Keratinocyte (primary cell): ENCODE measurements at regions not wholly inside any gene's neighbourhood (a gene's known extent, or its start where the extent isn't known, plus 50 kb on each side); places are given as distances from the start of the nearest gene placed in this dataset.

Experiments
- DNase-seq: peaks from one replicate; pipeline ENCODE4 v3.0.0-alpha.2; 2011; ENCODE audit warnings: low read depth, missing footprints, low spot score
- FAIRE-seq: peaks from 2 replicates; lab custom pipeline; 2011; peaks lifted over from hg19 to GRCh38; lab: Jason Lieb, UNC
- H2AFZ ChIP-seq: 2 replicates; pipeline ENCODE4 v1.6.0; 2012; ENCODE audit warnings: low read length, control low read depth, inconsistent platforms; ENCODE audit not compliant: control insufficient read depth
- H3K27ac ChIP-seq: 2 replicates; pipeline ENCODE4 v1.5.1; 2011; ENCODE audit warnings: low read length; ENCODE audit not compliant: control insufficient read depth, insufficient read depth
- H3K27me3 ChIP-seq: 3 replicates; pipeline ENCODE4 v1.6.0; 2011; ENCODE audit warnings: low read length; ENCODE audit not compliant: control insufficient read depth, insufficient read depth; ENCODE audit errors: extremely low read depth
- H3K36me3 ChIP-seq, 2 experiments: 2 replicates in 1 of 2; 3 replicates in 1 of 2; pipeline ENCODE4 v1.5.1; 2011; ENCODE audit warnings: low read length in 2 of 2, mild to moderate bottlenecking in 1 of 2; ENCODE audit not compliant: control insufficient read depth in 2 of 2, insufficient read depth in 2 of 2; ENCODE audit errors: extremely low read depth in 1 of 2
- H3K4me1 ChIP-seq: 3 replicates; pipeline ENCODE4 v1.5.1; 2011; ENCODE audit warnings: low read length; ENCODE audit not compliant: control insufficient read depth, insufficient read depth; ENCODE audit errors: extremely low read depth
- H3K4me2 ChIP-seq: 3 replicates; pipeline ENCODE4 v1.6.0; 2011; ENCODE audit warnings: low read depth, low read length; ENCODE audit not compliant: control insufficient read depth, insufficient read depth; ENCODE audit errors: extremely low read depth
- H3K4me3 ChIP-seq, 3 experiments: fragments of 200-600 bp in 1 of 3; sonication (generic) in 1 of 3; 2 replicates in 2 of 3; 3 replicates in 1 of 3; pipeline ENCODE4 v1.5.1; 2011 to 2016; ENCODE audit warnings: low read length in 3 of 3, mild to moderate bottlenecking in 3 of 3, control low read depth in 2 of 3, inconsistent platforms in 1 of 3, low read depth in 1 of 3, mixed read lengths in 1 of 3, mixed run types in 1 of 3, moderate library complexity in 1 of 3; ENCODE audit not compliant: control insufficient read depth in 2 of 3, insufficient read depth in 2 of 3; ENCODE audit errors: extremely low read depth in 1 of 3
- H3K79me2 ChIP-seq: 2 replicates; pipeline ENCODE4 v1.6.0; 2012; ENCODE audit warnings: low read length; ENCODE audit not compliant: control insufficient read depth, insufficient read depth
- H3K9ac ChIP-seq: 3 replicates; pipeline ENCODE4 v1.6.0; 2011; ENCODE audit warnings: low read length; ENCODE audit not compliant: control insufficient read depth, insufficient read depth; ENCODE audit errors: extremely low read depth
- H3K9me1 ChIP-seq: 3 replicates; pipeline ENCODE4 v1.6.0; 2011; ENCODE audit warnings: low read length; ENCODE audit not compliant: control insufficient read depth, insufficient read depth; ENCODE audit errors: extremely low read depth
- H3K9me3 ChIP-seq: 2 replicates; pipeline ENCODE4 v1.5.1; 2012; ENCODE audit warnings: low read depth, low read length; ENCODE audit not compliant: control insufficient read depth
- H4K20me1 ChIP-seq: 3 replicates; pipeline ENCODE4 v1.6.0; 2011; ENCODE audit warnings: low read length; ENCODE audit not compliant: control insufficient read depth, insufficient read depth; ENCODE audit errors: extremely low read depth
- EZH2 ChIP-seq: IDR thresholded peaks from one replicate; pipeline ENCODE4 v1.6.1; 2012; ENCODE audit warnings: inconsistent platforms, mild to moderate bottlenecking, low read length, moderate library complexity
- dilution Hi-C: fragments of 300-500 bp; cut with MboI; formaldehyde crosslinking; loops from one replicate; pipeline ENCODE4 v1.7.0; 2020; ENCODE audit warnings: low sequenced_read_pairs; ENCODE audit not compliant: extremely low pct_ligation_motif_present
- TF ChIP-seq, protein P1 (sequence below), 3 experiments: IDR thresholded peaks in 1 of 3; conservative IDR thresholded peaks in 1 of 3; optimal IDR thresholded peaks in 1 of 3; 2 replicates in 2 of 3; 3 replicates in 1 of 3; pipeline versions ENCODE3 to v1.5.1; 2011; ENCODE audit warnings: low read length in 3 of 3, mild to moderate bottlenecking in 3 of 3, moderate library complexity in 2 of 3, control low read depth in 1 of 3, inconsistent platforms in 1 of 3; ENCODE audit not compliant: insufficient read depth in 2 of 3; ENCODE audit errors: extremely low read depth in 1 of 3

DNA sequence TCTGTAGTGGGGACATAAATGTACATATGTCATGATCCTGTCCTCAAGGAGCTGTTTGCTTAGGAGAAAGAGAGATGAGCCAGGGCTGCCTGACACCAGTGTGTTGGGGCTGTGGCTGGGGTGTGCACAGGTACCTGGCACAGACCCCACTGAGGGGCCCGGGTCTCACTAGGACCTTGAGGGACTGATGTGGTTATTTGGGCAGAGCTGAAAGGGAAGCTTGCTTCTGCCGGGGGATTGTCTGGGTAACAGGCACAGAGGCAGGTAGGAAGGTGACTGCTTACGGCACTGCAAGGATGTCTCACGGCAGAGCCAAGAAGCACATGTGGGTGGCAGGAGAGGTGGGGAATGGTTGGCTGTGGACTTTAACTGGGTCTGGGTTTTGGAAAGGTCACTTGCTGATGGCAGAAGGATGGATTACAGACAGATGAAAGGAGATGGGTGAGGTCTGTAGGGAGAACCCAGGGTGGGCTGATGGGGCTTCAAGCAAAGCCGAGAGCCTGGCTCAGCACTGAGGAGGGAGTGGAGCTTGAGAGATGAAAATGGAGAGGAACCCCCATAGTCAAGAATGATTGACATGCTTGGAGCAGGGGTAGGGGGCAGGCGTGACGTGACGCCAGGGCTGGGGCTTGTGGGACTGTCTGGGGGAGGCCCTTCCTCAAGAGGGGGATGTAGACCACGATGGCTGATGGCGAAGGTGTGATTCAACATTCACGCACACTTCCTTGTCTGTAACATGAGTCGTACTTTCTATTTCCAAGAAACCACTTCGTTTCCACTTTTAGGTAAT is 207.7 kb upstream of the SHH start:
- Histone ChIP-seq H3K9ac (no peak overlapping the region), H3K4me3 (no peak overlapping the region), H4K20me1 (no peaks in the 10 kb centered on the region), H3K79me2 (no peaks in the 10 kb centered on the region), H3K36me3 (no peaks in the 10 kb centered on the region), H3K9me1 (no peaks in the 10 kb centered on the region), H3K4me2 (no peak overlapping the region), H3K27me3 (no peaks in the 10 kb centered on the region), H3K27ac (no peak overlapping the region), H2AFZ (no peak overlapping the region), H3K9me3 (no peaks in the 10 kb centered on the region), H3K4me1 (no peaks in the 10 kb centered on the region)
- dilution Hi-C loops, result no loop called here
- no peak for TF ChIP-seq EZH2
- TF ChIP-seq, protein P1, sequence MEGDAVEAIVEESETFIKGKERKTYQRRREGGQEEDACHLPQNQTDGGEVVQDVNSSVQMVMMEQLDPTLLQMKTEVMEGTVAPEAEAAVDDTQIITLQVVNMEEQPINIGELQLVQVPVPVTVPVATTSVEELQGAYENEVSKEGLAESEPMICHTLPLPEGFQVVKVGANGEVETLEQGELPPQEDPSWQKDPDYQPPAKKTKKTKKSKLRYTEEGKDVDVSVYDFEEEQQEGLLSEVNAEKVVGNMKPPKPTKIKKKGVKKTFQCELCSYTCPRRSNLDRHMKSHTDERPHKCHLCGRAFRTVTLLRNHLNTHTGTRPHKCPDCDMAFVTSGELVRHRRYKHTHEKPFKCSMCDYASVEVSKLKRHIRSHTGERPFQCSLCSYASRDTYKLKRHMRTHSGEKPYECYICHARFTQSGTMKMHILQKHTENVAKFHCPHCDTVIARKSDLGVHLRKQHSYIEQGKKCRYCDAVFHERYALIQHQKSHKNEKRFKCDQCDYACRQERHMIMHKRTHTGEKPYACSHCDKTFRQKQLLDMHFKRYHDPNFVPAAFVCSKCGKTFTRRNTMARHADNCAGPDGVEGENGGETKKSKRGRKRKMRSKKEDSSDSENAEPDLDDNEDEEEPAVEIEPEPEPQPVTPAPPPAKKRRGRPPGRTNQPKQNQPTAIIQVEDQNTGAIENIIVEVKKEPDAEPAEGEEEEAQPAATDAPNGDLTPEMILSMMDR (optimal IDR thresholded peaks at IDR 0.05 in 1 of 3, IDR thresholded peaks at IDR 0.05 in 1 of 3, conservative IDR thresholded peaks at IDR 0.05 in 1 of 3; ENCODE audit: extremely low read depth in 1 of 3, insufficient read depth in 2 of 3, low read length in 3 of 3), result no peak
- DNase-seq (no peak), FAIRE-seq (no peak)

DNA sequence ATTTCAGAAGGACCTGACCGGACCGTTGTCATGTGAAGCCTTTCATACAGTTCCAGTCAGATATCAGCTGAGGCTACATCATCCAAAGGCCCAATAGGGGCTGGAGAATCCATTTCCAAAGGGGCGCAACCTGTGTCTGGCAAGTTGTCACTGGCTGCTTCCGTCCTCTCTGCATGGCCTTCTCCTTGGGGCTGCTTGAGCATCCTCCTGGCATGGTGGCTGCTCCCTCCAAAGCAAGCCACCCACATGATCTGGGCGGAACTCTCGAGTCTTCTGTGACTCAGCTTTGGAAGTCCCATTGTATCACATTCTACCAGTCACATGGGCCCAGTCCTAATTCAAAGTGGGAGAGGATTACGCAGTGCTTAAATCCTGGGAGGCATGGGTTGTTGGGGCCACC is 207.0 kb upstream of the SHH start:
- no peaks in the 10 kb centered on the region for H3K9me1 ChIP-seq
- H3K4me2 ChIP-seq, result no peak overlapping the region
- H3K9ac ChIP-seq, result no peak overlapping the region
- H3K27ac ChIP-seq, result no peak overlapping the region
- H3K36me3 ChIP-seq, result no peaks in the 10 kb centered on the region
- dilution Hi-C loops, result no loop called here
- H2AFZ ChIP-seq, result no peak overlapping the region
- DNase-seq, result no peak
- H3K9me3 ChIP-seq, result no peaks in the 10 kb centered on the region
- H3K27me3 ChIP-seq, result no peaks in the 10 kb centered on the region
- H3K79me2 ChIP-seq, result no peaks in the 10 kb centered on the region
- TF ChIP-seq, protein P1 (optimal IDR thresholded peaks at IDR 0.05 in 1 of 3, IDR thresholded peaks at IDR 0.05 in 1 of 3, conservative IDR thresholded peaks at IDR 0.05 in 1 of 3; ENCODE audit: extremely low read depth in 1 of 3, insufficient read depth in 2 of 3, low read length in 3 of 3), result no peak
- no peak for TF ChIP-seq EZH2
- no peaks in the 10 kb centered on the region for H3K4me1 ChIP-seq
- H3K4me3 ChIP-seq, result no peak overlapping the region
- no peak for FAIRE-seq
- no peaks in the 10 kb centered on the region for H4K20me1 ChIP-seq
